Mucosa of gallbladder (tissue), 1 donor: ENCODE measurements at regions not wholly inside any gene's neighbourhood (a gene's known extent, or its start where the extent isn't known, plus 50 kb on each side); places are given as distances from the start of the nearest gene placed in this dataset.
"Not testable (repeated sequence)": the region's sequence is repeated elsewhere in the genome, so short reads cannot be mapped to it uniquely, and the experiment has no call there.

Experiments used
- DNase-seq: peaks from one replicate; pipeline ENCODE4 v3.0.0-alpha.2; 2020; ENCODE audit warnings: low spot score
- donor health status: DM: no; HTN: no; CAD: no.

DNA sequence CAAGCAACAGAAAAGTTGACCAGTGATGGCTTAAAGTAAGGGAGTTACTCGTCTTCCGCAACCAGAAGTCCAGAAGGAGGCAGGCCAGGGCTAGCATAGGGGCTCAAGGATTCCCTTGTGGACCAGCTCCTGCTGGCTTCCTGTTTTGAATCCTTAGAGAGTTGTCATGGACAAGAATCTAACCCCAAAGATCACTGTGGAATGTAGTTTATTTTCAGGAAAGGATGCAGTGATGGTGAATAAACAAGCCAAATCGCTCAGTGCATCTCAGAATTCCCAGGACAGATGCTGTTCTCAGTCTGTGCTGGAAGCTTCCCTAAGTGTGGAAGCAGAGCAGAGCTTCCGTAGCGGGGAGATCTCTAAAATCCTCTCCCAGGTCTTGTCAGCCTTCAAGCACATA, 311.3 kb downstream of the C12orf75 start:
- DNase-seq = no peak

DNA sequence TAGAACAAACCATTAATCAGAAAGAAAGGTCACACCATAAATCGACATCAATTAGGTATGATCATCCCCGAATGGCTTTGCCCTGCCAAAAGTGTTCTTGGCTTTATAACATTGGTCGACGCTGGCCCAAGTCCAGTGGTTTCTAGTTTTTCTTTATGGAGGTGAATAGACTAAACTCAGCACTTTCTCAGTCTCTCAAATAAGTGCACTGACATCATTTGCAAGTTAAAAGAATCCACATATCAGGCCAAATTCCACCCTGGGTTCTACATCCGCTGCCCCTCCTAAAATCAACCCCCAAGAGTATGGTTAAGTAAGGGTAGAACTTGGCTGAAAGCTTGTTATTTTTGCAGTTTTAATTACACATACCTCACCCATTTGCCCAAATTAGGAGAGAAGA, 314.3 kb downstream of the C12orf75 start:
- no peak for DNase-seq

DNA sequence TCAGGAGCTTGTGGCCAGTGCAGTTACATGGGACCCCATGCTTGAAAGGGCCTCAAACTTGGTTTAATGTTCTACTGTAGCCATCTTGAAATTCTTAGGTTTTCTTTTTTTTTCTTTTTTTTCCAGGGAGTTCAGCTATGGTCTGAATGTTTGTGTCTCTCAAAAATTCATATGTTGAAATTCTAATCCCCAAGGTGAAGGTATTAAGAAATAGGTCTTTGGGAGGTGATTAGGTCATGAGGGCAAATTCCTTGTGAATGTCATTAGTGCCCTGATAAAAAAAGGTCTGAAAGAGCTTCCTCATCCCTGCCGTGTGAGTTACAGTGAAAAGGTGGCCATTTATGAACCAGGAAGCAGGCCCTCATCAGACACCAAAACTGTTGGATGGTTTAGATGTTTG, 324.1 kb downstream of the C12orf75 start:
- DNase-seq = no peak

DNA sequence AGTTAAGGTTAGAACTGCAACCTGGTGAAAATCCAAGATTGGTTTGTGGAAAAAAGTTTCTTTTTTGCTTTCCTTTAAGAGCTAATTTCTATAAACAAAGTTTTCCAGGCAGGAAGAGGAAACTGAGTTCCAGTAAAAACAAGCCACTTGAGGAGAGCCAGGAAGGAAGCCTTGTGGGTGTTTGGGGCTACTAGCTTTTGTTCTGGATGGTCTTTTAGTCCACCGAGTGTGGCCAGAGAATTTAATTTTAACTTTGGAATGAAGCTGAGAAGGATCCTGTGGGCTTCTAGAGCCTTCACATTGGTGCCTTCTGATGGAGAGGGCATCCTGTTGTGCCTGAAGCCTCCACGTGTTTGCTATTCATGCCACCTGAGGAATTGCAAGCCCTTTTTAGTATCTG, 327.9 kb downstream of the C12orf75 start:
- no peak for DNase-seq

DNA sequence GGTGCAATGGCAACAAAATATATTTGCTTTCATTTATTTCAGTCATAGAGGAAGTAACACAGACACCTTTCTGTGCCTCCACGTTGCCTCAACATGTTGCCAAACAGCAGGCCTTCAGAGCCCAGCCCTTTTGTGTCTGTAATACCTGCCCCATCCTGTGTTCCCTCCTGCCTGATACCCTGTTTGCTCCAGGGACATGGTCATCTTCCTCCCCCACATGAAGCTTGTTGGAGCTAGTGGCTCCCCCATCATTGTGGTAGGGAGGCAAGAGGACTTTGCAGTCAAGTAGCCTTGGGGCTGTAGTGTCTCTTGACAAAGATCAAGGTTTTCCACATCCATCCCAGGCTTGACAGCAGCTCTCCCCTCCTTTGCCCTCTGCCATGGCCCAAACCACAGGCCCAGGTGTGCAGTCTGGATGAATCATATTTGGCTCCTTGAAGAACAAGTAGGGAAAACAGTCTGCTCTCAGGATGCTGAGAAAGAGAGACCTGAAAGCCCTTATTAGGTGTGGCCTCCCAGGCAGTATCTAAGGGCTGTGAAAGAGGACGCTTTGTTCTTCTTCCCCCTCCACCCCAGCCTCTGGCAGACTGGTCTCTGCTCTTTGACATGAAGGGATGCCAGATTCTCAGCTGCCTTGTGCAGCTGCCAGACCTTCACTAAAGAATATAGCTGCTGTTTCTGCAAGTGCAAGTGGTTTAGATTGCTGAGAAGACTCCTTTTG, 329.0 kb downstream of the C12orf75 start:
- no peak for DNase-seq

DNA sequence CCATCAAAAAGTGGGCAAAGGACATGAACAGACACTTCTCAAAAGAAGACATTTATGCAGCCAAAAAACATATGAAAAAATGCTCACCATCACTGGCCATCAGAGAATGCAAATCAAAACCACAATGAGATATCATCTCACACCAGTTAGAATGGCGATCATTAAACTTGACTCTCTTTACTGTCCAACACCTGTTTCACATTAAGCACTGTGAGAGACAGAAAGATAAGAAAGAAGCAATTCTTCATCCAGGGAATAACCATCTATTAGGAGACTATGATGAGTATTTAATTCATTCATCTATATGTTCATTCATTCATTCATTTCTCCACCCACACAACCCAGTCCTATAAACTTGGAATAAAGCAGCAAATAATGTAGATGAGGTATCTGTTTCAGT, 334.3 kb downstream of the C12orf75 start:
- DNase-seq = not testable (repeated sequence)

DNA sequence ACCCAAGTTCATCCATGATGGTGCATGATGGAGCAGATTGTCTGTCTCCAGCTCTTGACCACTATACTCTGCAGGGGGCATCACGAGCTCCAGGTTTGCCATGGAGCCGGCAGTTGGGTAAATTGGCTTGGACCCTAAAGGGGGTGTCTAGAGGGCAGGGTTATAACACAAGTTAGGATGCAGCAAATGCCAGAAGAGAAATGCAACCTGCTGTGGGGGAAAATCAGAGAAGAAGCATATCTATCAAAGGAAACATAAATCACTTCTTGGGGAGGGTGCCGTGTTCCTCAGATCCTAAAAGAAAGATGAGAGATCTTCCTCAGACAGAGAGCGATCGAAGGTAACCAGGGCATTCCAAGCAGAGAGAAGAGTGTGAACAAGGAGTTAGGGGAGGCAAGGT, 334.9 kb downstream of the C12orf75 start:
- DNase-seq = no peak

DNA sequence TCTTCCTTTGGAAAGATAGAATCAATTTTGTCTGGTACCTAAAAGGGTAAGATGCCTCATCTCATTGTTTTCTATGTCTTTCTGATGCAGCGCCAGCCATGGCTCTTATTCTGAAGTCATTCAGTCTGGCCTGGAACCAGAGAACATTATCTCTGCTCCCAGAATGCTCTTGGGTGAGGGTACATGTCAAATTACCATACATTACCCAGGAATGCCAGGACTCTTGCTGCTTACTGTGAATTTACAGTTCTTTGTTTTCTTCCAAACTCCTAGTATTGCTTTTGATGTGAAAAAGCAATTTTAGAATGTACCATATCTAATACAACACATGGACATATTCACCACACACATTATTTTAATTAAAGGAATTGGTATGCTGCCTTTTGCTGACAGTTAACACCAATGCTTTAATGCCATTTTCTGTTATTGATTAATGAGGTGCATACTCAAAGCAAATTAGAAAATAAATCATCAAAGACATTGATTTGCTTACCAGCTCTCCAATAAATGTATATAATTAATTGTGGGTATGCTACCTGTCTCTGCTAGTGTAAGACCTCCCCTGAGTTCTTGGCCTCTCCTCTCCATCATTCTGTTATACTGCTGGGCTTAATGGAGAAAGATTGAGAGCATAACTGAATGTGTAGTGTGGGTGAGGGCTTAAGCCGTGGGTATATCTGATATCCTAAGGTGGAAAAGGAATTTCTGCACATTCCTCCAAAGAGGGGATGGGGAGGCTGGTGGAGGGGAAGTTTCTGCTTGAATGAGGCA, 337.7 kb downstream of the C12orf75 start:
- DNase-seq = no peak

DNA sequence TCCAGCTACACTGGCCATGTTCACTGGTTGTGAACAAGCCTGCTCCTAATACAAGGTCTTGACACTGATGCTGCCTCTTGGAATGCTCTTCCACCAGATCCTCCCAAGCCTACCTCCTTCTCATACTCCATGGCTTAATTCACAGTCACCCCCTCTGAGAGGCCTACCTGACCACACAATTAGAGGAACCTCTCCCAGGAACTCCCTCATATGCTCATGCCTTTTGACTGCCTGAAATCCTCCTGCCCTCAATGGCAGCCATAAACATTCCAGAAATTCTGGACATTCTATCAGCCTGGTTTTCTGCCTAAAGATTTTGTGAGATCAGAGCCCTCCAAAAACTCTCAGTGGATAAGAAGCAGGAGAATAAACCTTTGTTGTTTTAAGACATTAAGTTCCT, 340.2 kb downstream of the C12orf75 start:
- DNase-seq = no peak

DNA sequence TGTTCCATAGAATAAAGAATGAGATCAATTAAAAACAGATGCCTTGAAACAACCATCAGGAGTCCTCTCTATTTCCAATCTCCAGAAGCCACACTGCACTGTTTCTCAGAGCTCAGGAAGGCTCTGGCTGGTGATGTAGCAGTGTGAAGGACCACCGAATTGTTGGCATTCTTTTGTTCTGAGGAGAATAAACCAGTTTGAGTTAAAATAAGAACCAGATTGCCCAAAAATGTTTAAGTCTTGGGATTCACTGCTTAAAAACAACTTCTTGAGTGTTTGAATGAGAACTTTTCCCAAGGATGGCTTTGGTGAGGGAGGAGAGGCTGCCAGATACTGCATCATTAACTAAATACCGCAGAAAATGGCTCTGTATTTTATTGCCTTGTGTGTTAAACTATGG, 341.2 kb downstream of the C12orf75 start:
- DNase-seq = no peak

DNA sequence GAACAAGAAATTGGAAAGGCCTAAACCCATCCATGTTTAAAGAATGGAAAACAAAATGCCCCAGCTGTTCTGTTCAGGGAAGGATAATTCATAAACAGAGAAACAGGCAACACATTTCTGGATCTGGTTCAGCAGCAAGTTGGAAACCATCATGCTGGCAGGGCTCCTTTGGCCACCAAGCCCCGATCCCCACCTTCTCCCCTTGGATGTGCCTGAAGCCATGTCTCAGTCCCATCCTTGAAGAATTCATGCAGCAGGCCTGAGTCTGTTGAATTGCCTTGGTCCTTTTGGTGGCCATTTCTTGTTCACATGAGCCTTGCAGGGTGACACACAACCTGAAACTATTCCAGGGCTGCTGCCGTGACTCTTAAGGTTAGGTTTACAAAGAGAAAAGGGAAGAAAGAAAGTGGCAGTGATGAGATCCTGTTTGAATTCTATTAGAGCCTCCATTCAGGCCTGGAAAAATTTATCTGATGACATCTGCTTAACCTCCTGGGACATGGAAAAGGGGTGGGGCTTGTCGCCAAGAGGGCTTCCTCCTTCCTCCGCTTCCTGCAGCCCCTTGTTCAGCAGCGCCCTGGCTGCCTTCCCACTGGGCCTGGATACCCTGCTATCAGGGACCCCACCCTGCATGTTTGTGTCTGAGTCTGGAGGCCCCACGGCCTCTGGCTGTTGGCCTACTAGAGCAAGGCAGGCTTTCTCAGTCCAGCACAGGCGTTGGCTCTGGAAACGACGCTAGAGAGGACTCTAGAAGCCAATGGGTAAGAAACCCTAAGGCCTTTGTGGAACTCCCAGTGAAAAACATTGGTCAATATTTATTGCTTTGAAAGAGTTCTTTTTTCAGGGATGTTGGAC, 341.9 kb downstream of the C12orf75 start:
- peak; percentile 12 for DNase-seq

DNA sequence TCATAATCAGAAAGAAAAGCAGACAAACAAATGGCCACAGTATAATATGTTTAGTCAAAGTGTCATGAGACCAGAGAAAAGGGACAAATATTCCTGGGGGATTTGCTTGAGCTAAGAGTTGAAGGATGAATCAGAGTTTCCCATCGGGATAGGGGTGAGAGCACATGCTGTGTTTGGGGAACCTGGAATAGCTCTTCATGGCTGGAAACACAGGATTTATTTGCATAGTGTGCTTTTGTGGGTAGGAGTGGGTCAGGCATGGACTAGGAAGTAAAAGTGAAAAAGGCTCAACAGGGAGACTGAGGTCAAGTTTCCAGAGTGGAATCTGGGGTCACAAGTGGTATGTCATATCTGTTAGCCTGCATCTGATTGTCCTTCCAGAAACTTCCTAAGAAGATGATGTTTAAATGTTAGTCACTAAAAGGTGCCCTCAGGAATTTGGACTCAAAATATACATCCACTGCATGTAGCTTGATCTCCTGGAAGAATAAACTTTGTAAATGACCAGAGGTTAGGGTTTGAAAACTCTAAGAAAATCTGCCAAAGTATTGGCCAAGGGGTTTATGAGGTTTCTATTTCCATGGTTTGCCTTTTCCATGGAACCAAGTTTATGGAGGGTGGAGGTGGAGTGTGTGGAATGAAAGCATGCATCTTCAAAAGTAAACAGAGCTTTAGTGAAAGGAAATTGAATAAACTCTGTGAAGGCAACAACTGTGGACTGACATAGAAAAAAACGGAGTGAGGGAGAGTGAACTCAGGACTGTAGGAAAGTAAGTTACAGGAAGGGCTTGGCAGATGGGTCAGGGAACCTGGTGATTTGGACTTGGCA, 344.6 kb downstream of the C12orf75 start:
- no peak for DNase-seq

DNA sequence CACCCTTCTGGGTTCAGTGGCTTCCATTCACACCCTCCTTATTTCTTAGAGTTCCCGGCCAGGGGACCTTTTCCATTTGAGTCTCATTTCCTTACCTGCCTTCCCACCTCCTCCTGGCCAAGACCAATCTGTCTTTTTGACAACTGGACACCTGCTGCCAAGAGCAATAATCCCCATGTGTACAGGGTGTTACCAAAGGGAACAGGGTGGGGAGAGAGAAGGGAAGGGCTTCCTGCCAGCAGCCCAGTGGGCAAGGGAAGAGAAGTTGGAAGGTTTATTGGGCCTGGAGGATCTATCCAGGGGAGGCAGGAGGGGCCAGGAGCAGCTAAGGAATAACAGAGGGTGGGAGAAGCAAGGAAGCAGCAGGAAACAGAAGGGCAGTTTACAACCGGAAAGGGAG, 346.2 kb downstream of the C12orf75 start:
- no peak for DNase-seq

DNA sequence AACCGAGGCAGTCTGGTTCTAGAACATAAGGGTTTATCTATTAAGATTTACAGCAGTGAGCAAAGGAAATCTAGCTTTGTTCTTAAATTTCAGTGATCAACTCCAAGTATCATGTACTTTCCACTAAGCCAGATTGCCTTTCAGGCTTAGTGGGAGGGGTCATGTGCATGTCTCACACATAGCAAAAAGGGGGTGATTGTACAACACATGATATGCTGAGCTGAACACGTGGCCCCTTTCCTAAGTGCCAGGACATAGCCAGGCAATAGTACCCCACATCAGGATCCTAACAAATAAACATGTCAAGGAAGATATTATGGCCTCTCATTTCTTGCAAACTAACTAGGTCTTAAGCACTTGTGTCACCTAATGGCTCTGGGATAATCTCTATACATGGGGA, 347.2 kb downstream of the C12orf75 start:
- no peak for DNase-seq

DNA sequence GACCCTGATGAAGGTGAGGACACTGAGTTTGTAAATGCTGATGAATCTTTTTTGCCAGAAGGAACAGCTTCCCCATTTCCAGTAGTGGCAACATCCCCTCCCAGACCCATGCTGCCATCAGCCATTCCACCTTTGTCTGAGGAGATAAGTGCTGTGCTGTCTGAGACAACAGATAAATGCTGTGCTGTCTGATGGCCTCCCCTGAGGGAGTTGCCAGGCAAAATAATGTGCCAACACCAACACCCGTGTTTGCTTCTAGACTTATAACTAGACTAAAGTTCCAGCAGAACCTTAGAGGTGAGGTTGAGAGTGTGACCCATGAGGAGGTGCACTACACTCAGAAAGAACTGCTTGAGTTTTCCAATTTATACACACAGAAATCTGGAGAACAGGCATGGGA, 349.5 kb downstream of the C12orf75 start:
- no peak for DNase-seq

DNA sequence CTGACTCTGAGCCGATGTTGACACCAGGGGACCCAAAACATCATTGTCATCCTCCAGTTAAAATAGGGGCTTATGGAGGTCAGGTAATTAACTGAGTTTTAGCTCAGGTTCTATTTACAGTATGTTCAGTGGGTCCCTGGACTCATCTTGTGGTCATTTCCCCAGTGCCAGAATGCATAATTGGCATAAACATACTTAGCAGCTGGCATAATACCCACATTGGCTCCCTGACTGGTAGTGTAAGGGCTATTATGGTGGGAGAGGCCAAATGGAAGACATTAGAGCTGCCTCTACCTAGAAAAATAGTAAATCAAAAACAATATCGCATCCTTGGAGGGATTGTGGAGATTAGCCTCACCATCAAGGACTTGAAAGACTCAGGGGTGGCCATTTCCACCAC, 350.9 kb downstream of the C12orf75 start:
- no peak for DNase-seq

DNA sequence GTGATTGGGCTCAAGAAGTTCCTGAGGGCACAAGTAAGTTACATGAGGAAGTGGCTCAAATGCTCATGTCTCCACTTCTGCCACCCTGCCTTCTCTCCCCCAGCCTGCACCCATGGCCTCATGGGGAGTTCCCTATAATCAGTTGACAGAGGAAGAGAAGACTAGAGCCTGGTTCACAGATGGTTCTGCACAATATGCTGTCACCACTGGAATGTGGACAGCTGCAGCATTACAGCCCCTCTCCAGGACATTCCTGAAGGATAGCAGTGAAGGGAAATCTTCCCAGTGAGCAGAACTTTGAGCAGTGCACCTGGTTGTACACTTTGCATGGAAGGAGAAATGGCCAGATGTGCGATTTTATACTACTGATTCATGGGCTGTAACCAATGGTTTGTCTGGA, 352.3 kb downstream of the C12orf75 start:
- not testable (repeated sequence) for DNase-seq

DNA sequence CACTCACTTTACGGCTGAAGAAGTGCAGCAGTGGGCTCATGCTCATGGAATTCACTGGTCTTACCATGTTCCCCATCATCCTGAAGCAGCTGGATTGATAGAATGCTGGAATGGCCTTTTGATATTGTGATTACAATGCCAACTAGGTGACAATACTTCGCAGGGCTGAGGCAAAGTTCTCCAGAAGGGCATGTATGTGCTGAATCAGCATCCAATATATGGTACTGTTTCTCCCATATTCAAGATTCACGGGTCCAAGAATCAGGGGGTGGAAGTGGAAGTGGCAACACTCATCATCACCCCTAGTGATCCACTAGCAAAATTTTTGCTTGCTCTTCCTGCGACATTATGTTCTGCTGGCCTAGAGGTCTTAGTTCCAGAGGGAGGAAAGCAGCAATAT, 353.3 kb downstream of the C12orf75 start:
- not testable (repeated sequence) for DNase-seq

DNA sequence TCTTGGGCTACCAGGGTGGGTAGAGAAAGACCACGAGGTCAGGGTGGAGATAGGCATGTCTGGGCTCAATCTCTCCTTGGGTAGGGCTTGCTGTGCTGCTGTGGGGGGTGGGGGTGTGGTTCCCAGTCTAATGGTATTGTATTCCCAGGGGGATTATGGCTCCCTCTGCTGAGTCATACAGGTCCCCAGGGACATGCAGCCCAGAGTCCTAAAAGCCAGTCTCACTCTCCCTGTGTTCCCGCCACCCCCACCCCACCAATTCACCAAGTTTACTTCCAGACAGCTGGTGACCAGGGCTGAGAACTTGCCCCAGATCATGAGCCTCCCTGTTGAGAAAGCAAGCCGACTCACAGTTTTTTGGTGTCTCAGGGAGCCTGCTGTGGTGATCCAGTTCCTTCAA, 367.6 kb downstream of the C12orf75 start:
- DNase-seq = no peak

DNA sequence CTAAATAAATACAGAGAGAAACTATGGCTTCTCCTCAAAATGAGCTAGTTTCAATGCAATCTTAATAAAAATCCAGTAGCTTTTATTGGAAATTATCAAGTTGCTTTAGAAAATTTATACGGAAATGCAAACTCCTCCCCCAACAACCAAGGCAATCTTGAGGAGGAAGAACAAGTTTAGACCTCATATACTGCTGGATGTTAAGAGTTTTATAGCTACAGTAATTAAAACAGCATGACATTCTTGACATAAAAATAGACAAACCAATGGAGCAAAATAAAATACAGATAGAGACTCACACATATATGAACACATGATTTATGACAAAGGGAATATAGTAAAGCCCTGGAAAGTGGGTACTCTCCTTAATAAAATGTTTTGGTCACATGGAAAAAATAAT, 368.7 kb downstream of the C12orf75 start:
- no peak for DNase-seq

DNA sequence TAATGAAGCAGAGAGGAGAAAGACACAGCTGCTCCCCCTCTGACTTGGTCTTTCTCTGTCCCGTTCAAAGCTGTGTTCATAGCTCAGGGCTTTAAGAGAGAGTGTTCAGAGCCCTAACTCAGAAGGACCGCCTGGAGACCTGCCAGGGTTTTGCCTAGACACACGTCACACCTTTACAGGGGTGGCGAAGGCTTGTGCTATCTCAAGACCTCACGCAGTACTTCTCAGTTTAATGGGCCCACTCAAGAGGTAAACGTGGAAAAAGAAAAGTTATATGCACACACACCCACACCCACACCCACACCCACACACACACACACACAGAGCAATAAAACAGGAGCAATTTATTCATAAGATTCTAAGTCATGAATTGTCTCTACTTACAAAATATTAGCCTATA, 374.3 kb downstream of the C12orf75 start:
- DNase-seq = no peak

DNA sequence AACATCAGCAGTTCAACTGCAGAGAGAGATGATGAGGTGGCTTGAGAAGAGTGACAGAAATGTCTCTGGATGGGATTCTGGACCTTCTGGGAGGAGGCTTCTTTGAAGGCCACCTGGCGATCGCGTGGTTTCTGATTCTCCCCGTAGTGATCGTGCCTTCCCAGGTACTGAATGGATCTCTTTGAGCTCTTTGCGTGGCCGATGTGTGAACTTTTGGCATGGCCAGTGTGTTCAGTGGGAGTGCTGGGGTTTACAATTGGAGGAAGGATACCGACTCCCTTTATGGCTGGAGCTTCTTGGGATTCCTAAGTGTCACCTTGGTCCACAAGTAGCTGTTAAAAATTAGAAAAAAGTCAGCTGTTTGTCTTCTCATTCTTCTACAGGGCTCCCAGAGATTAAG, 374.7 kb downstream of the C12orf75 start:
- no peak for DNase-seq
